Activated CD8-positive, alpha-beta memory T cell treated with anti-CD3 and anti-CD28 coated beads, Interleukin-2, amount 50 U/mL, for 1 hour (primary cell): ENCODE measurements at regions not wholly inside any gene's neighbourhood (a gene's known extent, or its start where the extent isn't known, plus 50 kb on each side); places are given as distances from the start of the nearest gene placed in this dataset.

Experiments
- DNase-seq: peaks from one replicate; pipeline ENCODE4 v3.0.0-alpha.2; 2020; ENCODE audit errors: extremely low read depth

- no peak for DNase-seq
Measured at GRCh38 chr5:74226716-74227485, 413.6 kb downstream of the ENC1 start.

GRCh38 chr5:74225587-74225986 lies 414.9 kb downstream of the ENC1 start:
- no peak for DNase-seq

GRCh38 chr5:74224331-74224730 lies 416.2 kb downstream of the ENC1 start:
- DNase-seq: no peak

GRCh38 chr5:74222806-74223205 lies 417.7 kb downstream of the ENC1 start:
- no peak for DNase-seq

- no peak for DNase-seq
Measured at GRCh38 chr5:74221413-74221812, 419.1 kb downstream of the ENC1 start.

- no peak for DNase-seq
Measured at GRCh38 chr5:74216012-74216411, 424.5 kb downstream of the ENC1 start.

- no peak for DNase-seq
Measured at GRCh38 chr5:74212336-74212735, 428.2 kb downstream of the ENC1 start.

GRCh38 chr5:74209571-74209970 lies 431.0 kb downstream of the ENC1 start:
- no peak for DNase-seq

- no peak for DNase-seq
Measured at GRCh38 chr5:74206579-74207550, 433.7 kb downstream of the ENC1 start.

GRCh38 chr5:74205767-74206578 lies 434.6 kb downstream of the ENC1 start:
- no peak for DNase-seq

DNA sequence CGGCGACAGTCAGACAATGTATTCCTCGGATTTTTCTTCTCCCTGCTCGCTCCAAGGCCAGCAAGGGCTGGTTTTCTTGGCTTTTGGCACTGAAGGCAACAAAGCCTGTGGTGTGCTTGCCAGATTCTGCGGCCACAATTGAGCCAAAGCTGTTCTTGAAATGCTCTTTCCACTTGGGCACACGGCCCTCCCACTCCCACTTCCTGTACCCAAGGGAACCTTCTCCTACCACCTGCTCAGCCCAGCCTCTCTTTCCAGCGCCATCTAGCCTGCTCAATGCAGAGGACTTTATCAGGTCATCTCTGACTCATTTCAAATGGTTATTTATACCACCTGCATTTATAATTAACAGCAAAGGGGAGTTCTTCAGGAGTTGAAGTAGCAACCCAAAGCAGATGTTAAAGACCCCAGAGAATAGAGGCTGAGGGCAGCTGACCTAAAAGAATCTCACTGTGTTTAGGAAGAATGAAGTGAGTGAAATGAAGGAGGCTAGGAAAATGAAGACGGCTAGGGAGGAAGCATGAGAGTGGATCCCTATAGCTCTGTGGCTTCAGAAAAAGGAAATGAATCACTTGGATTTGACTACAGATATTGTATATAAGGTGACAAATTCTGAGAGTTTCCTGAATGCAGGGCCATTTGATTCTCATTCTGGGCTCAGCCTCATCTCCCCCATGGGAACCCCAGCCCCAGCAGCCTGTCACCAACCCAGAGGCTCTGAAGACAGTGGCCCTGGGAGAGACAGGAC lies 439.0 kb downstream of the ENC1 start:
- DNase-seq: no peak

DNA sequence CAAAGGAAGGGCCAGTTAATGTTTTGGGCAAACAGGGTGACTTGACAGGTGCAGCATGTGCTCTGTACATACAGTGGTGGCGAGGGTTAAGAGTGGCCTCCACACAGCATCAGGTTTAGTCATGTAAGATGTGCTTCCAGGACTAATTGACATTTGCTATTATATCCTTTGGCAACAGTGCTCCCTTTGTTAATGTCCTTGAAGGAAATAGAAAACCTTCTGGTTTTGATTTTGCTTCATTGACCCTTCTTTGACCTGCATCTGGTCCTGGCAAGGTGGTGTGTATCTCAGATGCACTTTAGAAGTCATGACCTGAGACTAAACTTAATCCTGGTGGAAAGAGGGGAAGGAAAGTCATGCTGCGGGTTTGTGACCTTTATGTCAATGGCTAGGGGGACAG lies 440.0 kb downstream of the ENC1 start:
- no peak for DNase-seq

GRCh38 chr5:74199436-74200210 lies 440.9 kb downstream of the ENC1 start:
- no peak for DNase-seq

DNA sequence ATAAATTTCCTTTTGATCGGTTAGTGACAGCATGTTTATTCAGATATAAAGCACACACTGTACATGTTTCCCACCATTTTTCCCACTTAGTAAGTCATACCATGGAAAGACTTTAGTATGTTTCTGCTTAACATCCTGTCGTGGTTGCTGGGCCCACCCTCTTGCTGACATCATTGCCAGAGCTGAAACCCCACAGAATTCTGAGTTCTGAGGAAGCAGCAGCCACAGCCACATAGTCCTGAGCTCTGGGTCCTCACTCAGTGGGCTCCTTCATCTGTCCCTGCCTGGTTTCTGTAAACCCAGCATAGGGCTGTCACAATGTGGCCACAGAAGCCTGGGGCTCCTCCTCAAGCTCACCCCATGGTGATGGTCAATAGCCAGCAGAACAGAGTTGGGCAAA lies 441.5 kb downstream of the ENC1 start:
- no peak for DNase-seq

GRCh38 chr5:74198156-74198555 lies 442.4 kb downstream of the ENC1 start:
- no peak for DNase-seq

GRCh38 chr5:74196233-74196632 lies 444.3 kb downstream of the ENC1 start:
- DNase-seq: no peak

GRCh38 chr5:74194196-74194595 lies 446.3 kb downstream of the ENC1 start:
- DNase-seq: no peak

GRCh38 chr5:74192606-74193299 lies 447.8 kb downstream of the ENC1 start:
- DNase-seq: no peak

- DNase-seq: no peak
Measured at GRCh38 chr5:74188351-74189105, 452.0 kb downstream of the ENC1 start.
